ENCODE measurements at regions not wholly inside any gene's neighbourhood (a gene's known extent, or its start where the extent isn't known, plus 50 kb on each side); places are given as distances from the start of the nearest gene placed in this dataset.

- DNase-seq = no peak
Observed at GRCh38 chr6:4613795-4614194, 162.4 kb upstream of the CDYL start.

DNA sequence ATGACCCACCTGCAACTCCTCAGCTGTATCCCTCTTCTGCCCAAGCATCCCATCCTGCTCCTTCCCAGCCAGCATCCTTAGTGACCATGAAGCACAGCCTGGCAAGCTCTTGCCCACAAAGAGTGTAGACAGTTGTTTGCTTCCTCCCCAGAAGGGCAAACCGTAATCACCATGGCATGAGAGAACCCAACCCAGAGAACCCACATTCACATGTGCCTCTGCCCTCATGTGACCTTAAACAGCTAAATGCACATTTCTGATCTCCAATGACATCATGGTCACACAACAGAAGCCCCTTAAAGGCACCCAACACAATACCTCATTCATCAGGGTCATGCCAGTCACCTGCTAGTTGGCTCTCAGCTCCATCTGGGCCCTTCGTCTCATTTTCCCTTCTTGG lies 162.8 kb upstream of the CDYL start:
- no peak for DNase-seq

- no peak for DNase-seq
Observed at GRCh38 chr6:4612636-4613171, 163.5 kb upstream of the CDYL start.

DNA sequence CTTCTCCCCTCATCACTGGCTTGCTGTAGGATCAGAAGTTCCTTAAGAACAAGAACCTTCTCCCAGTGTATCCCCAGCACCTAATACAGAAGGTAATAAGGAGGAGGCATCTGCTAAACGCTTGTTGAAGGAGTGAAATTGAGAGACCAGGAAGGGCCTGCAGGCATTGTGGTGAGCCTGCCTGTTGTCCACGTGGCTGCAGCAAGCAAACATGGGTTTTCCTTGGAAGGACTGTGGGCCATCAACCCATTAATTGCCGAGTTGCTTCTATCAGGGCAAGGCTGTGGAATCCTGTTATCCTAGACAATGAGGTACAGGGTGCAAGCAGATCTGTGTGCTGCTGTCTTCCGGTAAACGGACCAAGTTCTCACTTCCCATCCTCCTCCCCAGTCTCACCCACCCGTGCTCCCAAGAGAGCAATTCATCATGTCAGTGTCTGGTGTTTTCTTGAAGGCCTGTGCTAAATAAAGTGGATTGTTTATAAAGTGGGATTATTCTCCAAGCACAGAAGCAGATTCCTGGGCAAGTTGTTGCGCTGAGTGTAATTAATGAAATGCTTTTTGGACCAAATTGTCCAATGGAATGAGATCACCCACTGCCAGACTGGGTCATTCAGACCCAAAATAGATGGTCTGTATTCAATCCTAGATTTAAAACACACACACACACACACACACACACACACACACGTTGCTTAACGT lies 164.6 kb upstream of the CDYL start:
- no peak for DNase-seq

GRCh38 chr6:4610256-4610655 lies 165.9 kb upstream of the CDYL start:
- DNase-seq = no peak

- DNase-seq = no peak
Observed at GRCh38 chr6:4608361-4609115, 167.7 kb upstream of the CDYL start.

DNA sequence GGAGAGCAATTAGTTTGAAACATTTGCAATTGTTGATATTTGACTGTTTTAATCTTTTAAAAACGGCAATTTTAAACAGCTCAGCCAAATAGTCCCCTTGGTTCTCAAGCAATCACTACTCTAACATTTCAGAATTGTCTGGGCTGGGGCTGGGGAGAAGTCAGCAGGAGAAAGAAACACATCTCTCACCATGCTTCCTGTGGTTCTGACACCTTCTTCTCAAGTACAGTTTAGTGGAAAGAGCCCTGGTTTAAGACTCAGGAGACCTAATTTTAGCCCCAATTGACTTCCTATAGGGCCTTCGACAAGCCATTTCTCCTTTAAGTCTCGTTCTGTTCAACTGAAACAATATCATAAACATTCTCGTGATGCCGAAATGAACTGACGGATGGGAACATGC lies 168.4 kb upstream of the CDYL start:
- no peak for DNase-seq

DNA sequence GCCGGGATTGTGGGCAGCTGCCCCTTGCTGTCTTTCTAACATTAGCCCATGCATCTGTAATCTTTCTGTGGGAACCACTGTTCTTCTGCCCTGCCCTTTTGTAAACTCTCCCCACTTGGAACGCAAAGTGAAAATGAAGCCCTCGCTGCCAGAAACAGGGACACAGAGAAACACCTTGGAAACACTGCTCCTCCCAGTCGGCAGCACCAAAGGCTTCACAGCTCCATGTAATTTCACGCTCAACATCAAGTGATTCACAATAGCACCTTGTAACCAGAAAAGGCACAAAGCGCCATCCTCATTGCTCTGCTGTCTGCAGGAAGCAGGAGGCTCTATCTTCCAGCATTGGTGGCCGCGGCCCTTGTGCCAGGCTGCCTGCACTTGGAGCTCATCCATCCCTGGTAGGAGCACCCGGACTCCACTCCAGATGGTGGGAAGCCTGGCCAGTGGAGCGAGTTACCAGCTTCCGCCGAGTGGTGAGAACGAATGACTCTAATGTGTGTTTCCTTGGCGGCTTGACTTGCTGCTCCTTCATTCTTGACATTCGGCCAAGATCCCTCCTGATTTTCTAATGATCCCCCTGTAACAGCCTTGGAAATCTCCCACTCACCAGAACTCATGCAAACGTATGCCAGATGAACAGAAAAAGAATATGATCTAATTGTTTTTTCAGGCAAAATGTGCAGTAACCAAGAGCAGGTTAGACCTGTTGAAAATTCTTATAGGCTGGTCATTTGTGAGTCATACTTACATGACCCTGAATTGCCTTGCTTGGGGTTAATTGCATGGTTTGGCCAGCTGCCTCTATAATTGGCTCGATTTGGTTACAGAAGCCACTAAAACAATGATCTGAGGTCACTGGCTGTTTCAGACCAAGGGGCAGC lies 169.1 kb upstream of the CDYL start:
- DNase-seq = no peak

DNA sequence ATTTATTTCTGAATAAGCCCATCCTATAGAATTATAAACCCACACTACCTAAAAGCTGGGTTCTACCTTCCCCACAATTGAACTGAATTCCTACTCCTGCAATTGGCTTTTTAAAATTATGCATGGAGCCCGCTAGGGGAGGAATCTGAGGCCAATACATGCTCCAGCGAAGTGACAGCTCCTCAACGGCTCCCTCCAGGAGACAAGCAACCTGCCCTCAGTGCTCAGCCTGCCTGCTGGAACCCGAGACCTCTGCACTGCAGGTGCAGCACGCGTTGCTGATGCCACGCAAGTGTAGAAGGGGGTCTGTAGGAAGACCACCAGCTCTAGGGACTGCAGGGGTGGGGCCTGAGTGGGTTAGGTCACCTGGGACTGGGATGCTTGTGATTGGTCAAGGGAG lies 170.2 kb upstream of the CDYL start:
- no peak for DNase-seq

GRCh38 chr6:4603856-4604369 lies 172.3 kb upstream of the CDYL start:
- DNase-seq = no peak

DNA sequence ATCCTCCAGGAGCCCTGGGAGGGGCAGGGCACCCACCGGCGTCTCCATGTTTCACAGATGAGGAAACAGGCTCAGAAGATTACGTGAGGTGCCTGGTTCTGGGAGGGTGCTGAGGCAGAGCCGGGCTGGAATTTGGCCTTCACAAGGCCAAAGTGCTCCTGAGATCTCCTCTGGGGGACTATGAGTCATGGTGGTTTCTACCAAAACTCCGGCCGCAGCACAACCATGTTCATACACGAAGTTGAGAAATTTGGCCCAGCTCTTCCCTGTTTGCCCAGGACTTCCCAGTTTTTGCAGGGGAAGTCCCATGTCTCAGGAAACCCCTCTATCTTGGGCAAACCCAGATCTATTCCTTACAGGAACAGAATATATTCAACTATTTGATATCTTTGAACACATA lies 172.9 kb upstream of the CDYL start:
- no peak for DNase-seq

GRCh38 chr6:4599924-4600323 lies 176.3 kb upstream of the CDYL start:
- no peak for DNase-seq

DNA sequence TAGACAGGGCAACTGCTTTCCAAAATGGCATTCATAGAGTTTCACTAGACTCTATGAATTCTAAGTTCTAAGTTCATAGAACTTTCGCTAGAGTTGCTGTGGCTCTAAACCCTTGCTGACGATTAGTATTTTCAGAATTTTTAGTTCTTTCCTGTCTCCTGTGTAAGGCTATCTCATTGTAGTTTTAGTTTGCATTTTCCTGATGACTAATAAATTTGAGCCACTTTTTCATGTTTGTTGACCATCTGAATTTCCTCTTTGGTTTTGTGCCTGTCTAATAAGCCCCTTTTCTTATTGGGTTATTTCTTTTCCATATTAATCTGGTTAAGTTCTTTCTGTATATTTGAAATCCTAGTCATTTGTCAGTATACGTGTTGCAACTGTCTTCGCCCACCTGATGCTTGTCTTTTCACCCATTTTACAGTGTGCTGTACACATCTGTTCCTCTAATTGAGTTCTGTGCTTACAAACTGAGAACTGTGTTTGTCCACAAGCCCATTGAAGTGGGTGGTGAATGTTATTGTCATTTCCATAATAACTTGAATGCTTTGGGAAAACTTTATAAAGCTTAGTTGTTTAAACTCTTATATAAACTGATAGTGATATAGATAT lies 177.7 kb upstream of the CDYL start:
- DNase-seq = no peak

DNA sequence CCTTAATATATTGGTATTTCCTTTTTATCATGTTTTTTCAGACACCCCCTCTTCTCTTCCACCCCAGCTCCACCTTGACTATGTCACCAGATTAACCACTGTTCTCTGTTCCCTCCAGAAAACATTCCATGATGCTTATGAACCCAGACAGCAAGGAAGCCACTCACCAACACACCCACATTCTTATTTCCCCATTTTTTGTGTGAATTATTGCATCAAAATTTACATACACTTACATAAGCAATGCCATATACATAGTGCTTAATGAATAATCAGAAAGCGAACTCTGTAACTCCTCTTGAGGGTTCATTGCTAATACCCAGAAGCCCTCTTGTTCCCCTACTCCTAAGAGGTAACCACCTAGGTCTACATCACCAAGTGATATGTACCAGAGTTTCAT lies 182.3 kb upstream of the CDYL start:
- no peak for DNase-seq

- DNase-seq = no peak
Observed at GRCh38 chr6:4592026-4592425, 184.2 kb upstream of the CDYL start.

DNA sequence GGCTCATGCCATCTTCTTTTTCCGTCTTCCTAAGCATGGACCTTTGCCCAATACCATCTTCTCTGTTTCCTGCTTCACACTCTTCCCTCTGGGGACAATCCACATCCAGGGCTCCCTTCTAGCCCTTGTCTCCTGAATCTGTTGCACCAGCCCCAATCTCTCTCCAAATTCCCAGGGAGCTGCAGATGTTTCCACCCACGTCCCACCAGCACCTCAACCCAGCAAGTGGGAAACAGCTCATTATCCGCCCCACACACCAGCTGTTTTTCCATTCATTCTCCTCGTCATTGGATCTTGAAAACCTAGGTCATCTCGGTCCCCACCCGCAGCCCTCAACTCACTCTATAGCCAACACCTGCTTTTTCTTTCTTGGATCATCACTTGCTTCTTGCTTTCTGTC lies 185.0 kb upstream of the CDYL start:
- no peak for DNase-seq

DNA sequence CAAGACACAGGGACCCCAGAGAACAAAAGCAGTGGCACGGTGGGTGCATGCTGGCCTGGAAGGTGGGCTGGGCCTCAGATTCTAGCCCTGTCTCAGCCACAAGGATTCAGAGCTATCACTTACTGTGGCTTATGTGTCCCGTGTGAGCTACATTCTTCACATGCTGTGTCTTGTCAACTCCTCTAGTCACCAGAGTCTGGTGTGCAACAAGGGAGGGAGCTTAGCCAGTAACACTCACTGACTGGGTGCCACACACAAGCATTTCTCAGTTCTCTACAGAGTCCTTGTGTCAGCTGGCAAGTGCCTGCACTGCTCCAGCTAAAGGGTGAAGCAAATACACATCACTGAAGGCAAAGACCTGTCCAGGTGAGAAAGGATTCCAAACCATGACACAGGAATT lies 186.9 kb upstream of the CDYL start:
- no peak for DNase-seq

- DNase-seq = no peak
Observed at GRCh38 chr6:4588581-4588980, 187.6 kb upstream of the CDYL start.

DNA sequence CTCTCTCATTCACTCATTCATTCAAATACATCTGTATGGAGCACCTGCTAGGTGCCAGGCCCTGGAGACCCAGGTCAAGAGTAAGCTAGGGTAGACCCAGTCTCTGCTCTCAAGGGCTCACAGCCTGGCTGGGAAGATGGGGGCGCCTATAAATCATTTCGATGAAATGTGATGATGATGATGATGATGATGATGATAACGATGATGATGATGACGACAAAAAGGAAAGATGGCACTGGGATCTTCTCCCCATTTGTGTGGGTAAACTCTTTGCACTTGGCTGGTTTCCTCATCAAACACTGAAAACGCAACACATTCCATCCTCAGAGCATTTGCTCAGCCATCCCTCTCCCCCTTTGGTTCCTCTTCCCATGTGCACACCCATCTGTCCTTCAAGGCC lies 188.0 kb upstream of the CDYL start:
- no peak for DNase-seq

DNA sequence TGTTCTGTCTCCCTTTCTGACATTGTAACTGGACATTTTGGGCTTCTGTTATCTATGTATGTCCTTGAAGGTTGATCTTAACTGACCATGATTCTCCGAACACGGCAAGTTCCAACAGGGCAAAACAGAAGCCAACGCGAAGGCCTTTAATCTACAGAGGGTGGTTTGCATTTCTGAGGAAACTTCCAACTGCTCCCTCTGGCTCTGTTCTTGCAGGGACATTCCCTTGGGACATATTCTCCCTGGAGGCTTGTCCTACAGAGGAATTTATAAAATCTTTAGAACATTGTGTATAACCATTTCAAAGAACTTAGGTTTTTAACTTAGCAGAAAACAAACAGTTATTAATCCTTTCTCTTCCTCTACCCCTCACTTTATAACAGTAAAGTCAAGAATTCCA lies 189.0 kb upstream of the CDYL start:
- no peak for DNase-seq

DNA sequence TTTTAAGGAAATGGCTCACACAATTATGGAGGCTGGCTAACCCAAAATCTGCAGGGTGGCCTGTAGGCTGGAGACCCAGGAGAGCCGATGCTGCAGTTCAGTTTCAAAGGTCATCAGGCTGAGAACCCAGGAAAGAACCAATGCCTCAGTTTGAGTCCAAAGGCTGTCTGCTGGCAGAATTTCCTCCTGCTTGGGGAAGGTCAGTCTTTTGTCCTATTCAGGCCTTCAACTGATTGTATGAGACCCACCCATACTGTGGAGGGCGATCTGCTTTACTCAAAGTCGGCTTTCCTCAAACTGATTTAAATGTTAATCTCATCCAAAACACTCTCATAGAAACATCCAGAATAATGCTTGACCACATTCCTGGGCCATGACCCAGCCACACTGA lies 189.7 kb upstream of the CDYL start:
- no peak for DNase-seq

DNA sequence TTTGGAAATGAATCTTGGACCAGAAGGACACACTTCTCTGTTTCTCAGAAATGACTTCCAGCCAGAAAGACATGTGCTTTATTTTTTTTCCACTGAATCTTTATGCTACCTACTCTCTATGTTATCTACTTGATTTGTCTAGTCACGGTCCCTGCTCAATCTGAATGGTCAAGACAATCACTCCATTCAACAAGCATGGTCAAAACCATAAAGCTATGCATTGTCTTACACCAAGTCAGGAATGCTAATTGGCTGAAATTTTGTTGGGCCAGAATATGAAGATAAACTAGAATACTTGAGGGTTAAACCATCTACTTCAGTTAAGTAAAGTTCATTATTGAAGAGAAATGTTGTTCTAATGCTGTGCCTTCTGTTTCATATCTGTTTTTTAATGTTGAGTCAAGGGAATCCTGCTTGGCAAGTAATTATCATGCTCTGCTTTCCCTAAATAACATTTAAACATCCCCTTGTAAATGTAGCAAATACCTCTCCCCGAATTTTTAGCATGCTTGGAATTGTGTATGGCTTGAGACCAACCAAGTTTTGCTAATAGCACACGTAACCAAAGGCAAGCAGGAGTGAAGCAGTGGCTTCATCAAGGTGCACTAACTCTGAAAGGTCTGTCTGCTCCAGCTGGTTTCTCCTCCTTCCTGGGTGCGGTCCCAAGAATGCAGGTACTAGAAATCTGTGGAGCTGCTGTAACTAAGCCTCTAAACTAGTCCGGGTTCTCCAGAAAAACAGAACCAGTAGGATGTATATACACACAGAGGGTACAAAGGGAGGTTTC lies 190.3 kb upstream of the CDYL start:
- DNase-seq = no peak
